Activated CD4-positive, CD25-positive, alpha-beta regulatory T cell (primary cell): ENCODE measurements at regions not wholly inside any gene's neighbourhood (a gene's known extent, or its start where the extent isn't known, plus 50 kb on each side); places are given as distances from the start of the nearest gene placed in this dataset.
"Not testable (repeated sequence)": the region's sequence is repeated elsewhere in the genome, so short reads cannot be mapped to it uniquely, and the experiment has no call there.

Experiments
- DNase-seq, 4 experiments: peaks; one replicate each; lab custom pipeline; 2025; lab: John Stamatoyannopoulos, UW

GRCh38 chr5:124121198-124121597 lies 609.2 kb downstream of the CSNK1G3 start:
- DNase-seq, result no peak

- DNase-seq, result no peak
These were observed 602.9 kb downstream of the CSNK1G3 start for GRCh38 chr5:124114911-124115310.

- DNase-seq, result no peak
These were observed 599.9 kb downstream of the CSNK1G3 start for GRCh38 chr5:124111886-124112285.

GRCh38 chr5:124110942-124111341 lies 599.0 kb downstream of the CSNK1G3 start:
- DNase-seq, result no peak

- DNase-seq, result no peak
These were observed 593.3 kb downstream of the CSNK1G3 start for GRCh38 chr5:124105326-124105725.

- no peak for DNase-seq
These were observed 592.8 kb downstream of the CSNK1G3 start for GRCh38 chr5:124104821-124105220.

GRCh38 chr5:124104344-124104743 lies 592.4 kb downstream of the CSNK1G3 start:
- DNase-seq, result no peak

- DNase-seq, result no peak
These were observed 591.7 kb downstream of the CSNK1G3 start for GRCh38 chr5:124103671-124104070.

GRCh38 chr5:124103056-124103455 lies 591.1 kb downstream of the CSNK1G3 start:
- not testable (repeated sequence) for DNase-seq

GRCh38 chr5:124102486-124102885 lies 590.5 kb downstream of the CSNK1G3 start:
- DNase-seq, result no peak

- no peak for DNase-seq
These were observed 581.7 kb downstream of the CSNK1G3 start for GRCh38 chr5:124093658-124094057.

GRCh38 chr5:124090115-124090514 lies 578.1 kb downstream of the CSNK1G3 start:
- no peak for DNase-seq

- no peak for DNase-seq
These were observed 577.6 kb downstream of the CSNK1G3 start for GRCh38 chr5:124089578-124089977.

- DNase-seq, result no peak
These were observed 576.5 kb downstream of the CSNK1G3 start for GRCh38 chr5:124088289-124089032.

- no peak for DNase-seq
These were observed 575.8 kb downstream of the CSNK1G3 start for GRCh38 chr5:124087752-124088151.

GRCh38 chr5:124080256-124080655 lies 568.3 kb downstream of the CSNK1G3 start:
- no peak for DNase-seq

GRCh38 chr5:124079062-124079461 lies 567.1 kb downstream of the CSNK1G3 start:
- DNase-seq, result no peak

GRCh38 chr5:124074500-124074899 lies 562.5 kb downstream of the CSNK1G3 start:
- no peak for DNase-seq

GRCh38 chr5:124072570-124072969 lies 560.6 kb downstream of the CSNK1G3 start:
- DNase-seq, result no peak

- DNase-seq, result no peak
These were observed 559.1 kb downstream of the CSNK1G3 start for GRCh38 chr5:124071039-124071438.

GRCh38 chr5:124065508-124065907 lies 553.5 kb downstream of the CSNK1G3 start:
- DNase-seq, result no peak

GRCh38 chr5:124064956-124065355 lies 553.0 kb downstream of the CSNK1G3 start:
- no peak for DNase-seq

GRCh38 chr5:124061663-124062062 lies 549.7 kb downstream of the CSNK1G3 start:
- no peak for DNase-seq

GRCh38 chr5:124061068-124061430 lies 549.1 kb downstream of the CSNK1G3 start:
- no peak for DNase-seq
